ENCODE measurements at regions not wholly inside any gene's neighbourhood (a gene's known extent, or its start where the extent isn't known, plus 50 kb on each side); places are given as distances from the start of the nearest gene placed in this dataset.

DNA sequence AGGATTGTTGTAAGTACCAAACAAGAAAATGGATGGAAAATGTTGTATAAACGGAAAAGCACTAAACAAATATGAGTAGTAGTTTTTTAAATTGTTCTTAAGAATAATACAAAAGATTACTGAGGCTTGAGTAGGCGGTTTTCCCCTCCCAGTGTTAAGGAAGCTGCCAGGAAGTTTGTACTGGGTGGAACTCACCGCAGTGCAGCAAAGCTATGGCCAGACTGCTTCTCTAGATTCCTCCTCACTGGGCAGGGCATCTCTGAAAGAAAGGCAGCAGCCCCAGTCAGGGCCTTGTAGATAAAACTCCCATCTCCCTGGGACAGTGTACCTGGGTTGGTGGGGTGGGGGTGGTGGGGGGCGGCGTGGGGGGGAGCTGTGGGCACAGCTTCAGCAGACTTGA is 58.7 kb downstream of the XCL2 start:
- TF ChIP-seq POLR2AphosphoS2 (IDR thresholded peaks at IDR 0.05; ENCODE audit: low read depth, low read length) (no peak), SMC3 (IDR thresholded peaks at IDR 0.05; ENCODE audit: borderline replicate concordance, low read length) (no peak), ZNF384 (IDR thresholded peaks at IDR 0.05; ENCODE audit: borderline replicate concordance, low read depth, low read length) (no peak), RUNX3 (IDR thresholded peaks at IDR 0.05; ENCODE audit: low read length) (no peak), NR2C2 (IDR thresholded peaks at IDR 0.05; ENCODE audit: borderline replicate concordance, control insufficient read depth, insufficient read length, low read depth) (no peak), KLF5 (IDR thresholded peaks at IDR 0.05; ENCODE audit: partially characterized antibody) (no peak), IKZF1 (conservative IDR thresholded peaks at IDR 0.05) (no peak), ATF7 (IDR thresholded peaks at IDR 0.05; ENCODE audit: low read depth) (no peak), SMARCA5 (IDR thresholded peaks at IDR 0.05) (no peak), PML (IDR thresholded peaks at IDR 0.05; ENCODE audit: low read length) (no peak), PAX5 (IDR thresholded peaks at IDR 0.05; ENCODE audit: borderline replicate concordance, low read depth, low read length) (no peak), SPI1 (IDR thresholded peaks at IDR 0.05; ENCODE audit: borderline replicate concordance, insufficient read depth, low read depth, low read length) (no peak), ESRRA (IDR thresholded peaks at IDR 0.05; ENCODE audit: low read length) (no peak)
- TF ChIP-seq, protein P1, sequence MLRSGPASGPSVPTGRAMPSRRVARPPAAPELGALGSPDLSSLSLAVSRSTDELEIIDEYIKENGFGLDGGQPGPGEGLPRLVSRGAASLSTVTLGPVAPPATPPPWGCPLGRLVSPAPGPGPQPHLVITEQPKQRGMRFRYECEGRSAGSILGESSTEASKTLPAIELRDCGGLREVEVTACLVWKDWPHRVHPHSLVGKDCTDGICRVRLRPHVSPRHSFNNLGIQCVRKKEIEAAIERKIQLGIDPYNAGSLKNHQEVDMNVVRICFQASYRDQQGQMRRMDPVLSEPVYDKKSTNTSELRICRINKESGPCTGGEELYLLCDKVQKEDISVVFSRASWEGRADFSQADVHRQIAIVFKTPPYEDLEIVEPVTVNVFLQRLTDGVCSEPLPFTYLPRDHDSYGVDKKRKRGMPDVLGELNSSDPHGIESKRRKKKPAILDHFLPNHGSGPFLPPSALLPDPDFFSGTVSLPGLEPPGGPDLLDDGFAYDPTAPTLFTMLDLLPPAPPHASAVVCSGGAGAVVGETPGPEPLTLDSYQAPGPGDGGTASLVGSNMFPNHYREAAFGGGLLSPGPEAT (IDR thresholded peaks at IDR 0.05; ENCODE audit: low read depth): no peak
- Histone ChIP-seq H3K9ac (ENCODE audit: control insufficient read depth, insufficient read depth, low read length) (no peak overlapping the region), H3K4me1 (ENCODE audit: control insufficient read depth, insufficient read depth, low read length) (no peaks in the 10 kb centered on the region), H3K36me3 (ENCODE audit: control insufficient read depth in 2 of 2, insufficient read depth in 2 of 2, low read length in 1 of 2) (no peaks in the 10 kb centered on the region), H4K20me1 (ENCODE audit: control insufficient read depth, insufficient read depth) (no peaks in the 10 kb centered on the region), H3K9me3 (replicated peaks; ENCODE audit: control insufficient read depth, insufficient read depth, low read length) (no peaks in the 10 kb centered on the region), H3K27ac (ENCODE audit: control insufficient read depth, insufficient read depth) (no peak overlapping the region), H3K79me2 (ENCODE audit: control insufficient read depth, insufficient read depth, low read length) (no peaks in the 10 kb centered on the region), H2AFZ (ENCODE audit: control insufficient read depth, low read depth, low read length) (no peak overlapping the region), H3K27me3 (replicated peaks in 1 of 2; ENCODE audit: control insufficient read depth in 2 of 2, insufficient read depth in 2 of 2, low read length in 1 of 2) (no peaks in the 10 kb centered on the region), H3K4me3 (no peak overlapping the region), H3K4me2 (ENCODE audit: control insufficient read depth, insufficient read depth) (no peak overlapping the region)
- in situ Hi-C loops (cut with MboI): no loop called here
- DNase-seq (ENCODE audit: low read depth, low spot score): no peak
- BruUV-seq (replicated peaks): no TSS peak
- SMC1A ChIA-PET (ENCODE audit: uncharacterized antibody, unreplicated experiment): interaction anchor here (1.0 to 11.0 kb wide), 5 partner anchors 11 to 33 kb away, joined by 3 to 87 read pairs (median 3); no protein-coding TSS in a partner anchor
- no peak for FAIRE-seq
- RAD21 ChIA-PET (ENCODE audit: unreplicated experiment): interaction anchor here (1.1 to 2.8 kb wide), 5 partner anchors 9 to 69 kb away, joined by 3 to 10 read pairs (median 4); no protein-coding TSS in a partner anchor
- intact Hi-C loops (cut with micrococcal nuclease; ENCODE audit: unreplicated experiment): no loop called here
- POLR2A ChIA-PET: no interaction called here
- CTCF ChIA-PET: interaction anchor here (0.8 to 1.8 kb wide), 2 partner anchors 16 to 19 kb away, joined by 3 to 6 read pairs; no protein-coding TSS in a partner anchor
- ATAC-seq: no peak
- WGBS (ENCODE audit: insufficient coverage, insufficient replicate concordance, low lambda C conversion rate, missing lambda C conversion rate): 12% methylated on average over 5 of the region's 5 CpGs

All from GM12878 (cell line).